ENCODE measurements at regions not wholly inside any gene's neighbourhood (a gene's known extent, or its start where the extent isn't known, plus 50 kb on each side); places are given as distances from the start of the nearest gene placed in this dataset.

GRCh38 chr11:43200031-43200430 lies 111.8 kb upstream of the API5 start:
- H2AFZ ChIP-seq (ENCODE audit: low read length) = no peak overlapping the region
- H4K20me1 ChIP-seq (ENCODE audit: insufficient read depth, low read length) = no peaks in the 10 kb centered on the region
- no peak overlapping the region for H3K4me2 ChIP-seq (ENCODE audit: low read depth, low read length)
- TF ChIP-seq CTCF (IDR thresholded peaks at IDR 0.05; ENCODE audit: low read length) = no peak
- H3K27me3 ChIP-seq (replicated peaks; ENCODE audit: insufficient read depth, low read length) = no peaks in the 10 kb centered on the region
- H3K9ac ChIP-seq (ENCODE audit: low read length) = no peak overlapping the region
- no peak overlapping the region for H3K27ac ChIP-seq (ENCODE audit: low read length)
- no peak overlapping the region for H3K4me3 ChIP-seq (ENCODE audit: low read length)
- no peaks in the 10 kb centered on the region for H3K9me3 ChIP-seq (replicated peaks; ENCODE audit: insufficient read depth, low read length)
- H3K4me1 ChIP-seq (ENCODE audit: low read length) = no peaks in the 10 kb centered on the region
- no peaks in the 10 kb centered on the region for H3K36me3 ChIP-seq (replicated peaks; ENCODE audit: insufficient read depth, low read length)
- H3K79me2 ChIP-seq (ENCODE audit: low read length) = no peaks in the 10 kb centered on the region
- no peak for DNase-seq
- no peaks in the 10 kb centered on the region for H3K9me2 ChIP-seq (replicated peaks; ENCODE audit: insufficient read depth, low read length)
- no peaks in the 10 kb centered on the region for H3F3A ChIP-seq (ENCODE audit: insufficient read depth, low read length)

- Histone ChIP-seq H3K4me2 (ENCODE audit: low read depth, low read length) (no peak overlapping the region), H2AFZ (ENCODE audit: low read length) (no peak overlapping the region), H3K4me3 (ENCODE audit: low read length) (no peak overlapping the region), H3K4me1 (ENCODE audit: low read length) (no peaks in the 10 kb centered on the region), H3K36me3 (replicated peaks; ENCODE audit: insufficient read depth, low read length) (no peaks in the 10 kb centered on the region), H3K9me3 (replicated peaks; ENCODE audit: insufficient read depth, low read length) (no peaks in the 10 kb centered on the region), H3K79me2 (ENCODE audit: low read length) (no peaks in the 10 kb centered on the region), H3K9ac (ENCODE audit: low read length) (no peak overlapping the region), H3K9me2 (replicated peaks; ENCODE audit: insufficient read depth, low read length) (no peaks in the 10 kb centered on the region), H4K20me1 (ENCODE audit: insufficient read depth, low read length) (no peaks in the 10 kb centered on the region), H3F3A (ENCODE audit: insufficient read depth, low read length) (no peaks in the 10 kb centered on the region), H3K27me3 (replicated peaks; ENCODE audit: insufficient read depth, low read length) (no peaks in the 10 kb centered on the region), H3K27ac (ENCODE audit: low read length) (no peak overlapping the region)
- DNase-seq = no peak
- TF ChIP-seq CTCF (IDR thresholded peaks at IDR 0.05; ENCODE audit: low read length) = no peak
- TF ChIP-seq EZH2 (optimal IDR thresholded peaks at IDR 0.05; ENCODE audit: low read depth, low read length) = no peak
- TF ChIP-seq EZH2phosphoT487 (IDR thresholded peaks at IDR 0.05; ENCODE audit: low read length) = no peak
Measured at GRCh38 chr11:43212279-43212678, 99.5 kb upstream of the API5 start.

GRCh38 chr11:43214471-43214870 lies 97.3 kb upstream of the API5 start:
- no peaks in the 10 kb centered on the region for H3F3A ChIP-seq (ENCODE audit: insufficient read depth, low read length)
- no peak for TF ChIP-seq CTCF (IDR thresholded peaks at IDR 0.05; ENCODE audit: low read length)
- H3K9ac ChIP-seq (ENCODE audit: low read length) = no peak overlapping the region
- H3K36me3 ChIP-seq (replicated peaks; ENCODE audit: insufficient read depth, low read length) = no peaks in the 10 kb centered on the region
- H2AFZ ChIP-seq (ENCODE audit: low read length) = no peak overlapping the region
- no peak overlapping the region for H3K4me3 ChIP-seq (ENCODE audit: low read length)
- H3K27ac ChIP-seq (ENCODE audit: low read length) = no peak overlapping the region
- H3K27me3 ChIP-seq (replicated peaks; ENCODE audit: insufficient read depth, low read length) = no peaks in the 10 kb centered on the region
- no peaks in the 10 kb centered on the region for H3K9me2 ChIP-seq (replicated peaks; ENCODE audit: insufficient read depth, low read length)
- no peak overlapping the region for H3K4me2 ChIP-seq (ENCODE audit: low read depth, low read length)
- H3K9me3 ChIP-seq (replicated peaks; ENCODE audit: insufficient read depth, low read length) = no peaks in the 10 kb centered on the region
- no peaks in the 10 kb centered on the region for H3K4me1 ChIP-seq (ENCODE audit: low read length)
- H3K79me2 ChIP-seq (ENCODE audit: low read length) = no peaks in the 10 kb centered on the region
- H4K20me1 ChIP-seq (ENCODE audit: insufficient read depth, low read length) = no peaks in the 10 kb centered on the region
- no peak for DNase-seq

- H3K9me3 ChIP-seq (replicated peaks; ENCODE audit: insufficient read depth, low read length) = no peaks in the 10 kb centered on the region
- H3K27me3 ChIP-seq (replicated peaks; ENCODE audit: insufficient read depth, low read length) = no peaks in the 10 kb centered on the region
- no peaks in the 10 kb centered on the region for H3K79me2 ChIP-seq (ENCODE audit: low read length)
- H3K27ac ChIP-seq (ENCODE audit: low read length) = no peak overlapping the region
- H4K20me1 ChIP-seq (ENCODE audit: insufficient read depth, low read length) = no peaks in the 10 kb centered on the region
- H3K36me3 ChIP-seq (replicated peaks; ENCODE audit: insufficient read depth, low read length) = no peaks in the 10 kb centered on the region
- no peaks in the 10 kb centered on the region for H3K9me2 ChIP-seq (replicated peaks; ENCODE audit: insufficient read depth, low read length)
- no peak overlapping the region for H2AFZ ChIP-seq (ENCODE audit: low read length)
- H3K4me1 ChIP-seq (ENCODE audit: low read length) = no peaks in the 10 kb centered on the region
- no peak for DNase-seq
- no peak overlapping the region for H3K4me3 ChIP-seq (ENCODE audit: low read length)
- no peak for TF ChIP-seq EZH2 (optimal IDR thresholded peaks at IDR 0.05; ENCODE audit: low read depth, low read length)
- no peak for TF ChIP-seq CTCF (IDR thresholded peaks at IDR 0.05; ENCODE audit: low read length)
- no peak for TF ChIP-seq EZH2phosphoT487 (IDR thresholded peaks at IDR 0.05; ENCODE audit: low read length)
- no peaks in the 10 kb centered on the region for H3F3A ChIP-seq (ENCODE audit: insufficient read depth, low read length)
- no peak overlapping the region for H3K4me2 ChIP-seq (ENCODE audit: low read depth, low read length)
- H3K9ac ChIP-seq (ENCODE audit: low read length) = no peak overlapping the region
Measured at GRCh38 chr11:43217849-43218248, 93.9 kb upstream of the API5 start.

Measured in MM.1S (cell line).